ENCODE measurements at regions not wholly inside any gene's neighbourhood (a gene's known extent, or its start where the extent isn't known, plus 50 kb on each side); places are given as distances from the start of the nearest gene placed in this dataset.
"Not testable (repeated sequence)": the region's sequence is repeated elsewhere in the genome, so short reads cannot be mapped to it uniquely, and the experiment has no call there.

- TF ChIP-seq CTCF (IDR thresholded peaks at IDR 0.05): no peak
- H3K4me3 Mint-ChIP-seq (ENCODE audit: unreplicated experiment): no peak overlapping the region
- H3K27me3 Mint-ChIP-seq (ENCODE audit: low read depth): peaks cover 3% of the 10 kb centered on the region
- H3K4me1 Mint-ChIP-seq (ENCODE audit: low read depth): no peaks in the 10 kb centered on the region
- H3K36me3 Mint-ChIP-seq (ENCODE audit: low read depth): no peaks in the 10 kb centered on the region
- peaks cover 6% of the 10 kb centered on the region for H3K9me3 Mint-ChIP-seq (ENCODE audit: low read depth)
- DNase-seq (ENCODE audit: low spot score): no peak
- H3K27ac Mint-ChIP-seq (ENCODE audit: unreplicated experiment): no peak overlapping the region
Observed at GRCh38 chr13:23119131-23119530, 61.6 kb upstream of the SGCG start.

- H3K27ac Mint-ChIP-seq (ENCODE audit: unreplicated experiment); H3K9me3 Mint-ChIP-seq (ENCODE audit: low read depth); DNase-seq (ENCODE audit: low spot score); H3K36me3 Mint-ChIP-seq (ENCODE audit: low read depth); H3K4me1 Mint-ChIP-seq (ENCODE audit: low read depth); H3K27me3 Mint-ChIP-seq (ENCODE audit: low read depth); H3K4me3 Mint-ChIP-seq (ENCODE audit: unreplicated experiment): not testable (repeated sequence)
Observed at GRCh38 chr13:23127540-23127939, 53.2 kb upstream of the SGCG start.

GRCh38 chr13:23129331-23129730 lies 51.4 kb upstream of the SGCG start:
- H3K9me3 Mint-ChIP-seq (ENCODE audit: low read depth): no peaks in the 10 kb centered on the region
- DNase-seq (ENCODE audit: low spot score): no peak
- peaks cover 5% of the 10 kb centered on the region for H3K4me1 Mint-ChIP-seq (ENCODE audit: low read depth)
- H3K36me3 Mint-ChIP-seq (ENCODE audit: low read depth): no peaks in the 10 kb centered on the region
- H3K4me3 Mint-ChIP-seq (ENCODE audit: unreplicated experiment): no peak overlapping the region
- peaks cover 5% of the 10 kb centered on the region for H3K27me3 Mint-ChIP-seq (ENCODE audit: low read depth)
- TF ChIP-seq CTCF (IDR thresholded peaks at IDR 0.05): no peak
- no peak overlapping the region for H3K27ac Mint-ChIP-seq (ENCODE audit: unreplicated experiment)
